Endothelial cell of umbilical vein (primary cell): ENCODE measurements at regions not wholly inside any gene's neighbourhood (a gene's known extent, or its start where the extent isn't known, plus 50 kb on each side); places are given as distances from the start of the nearest gene placed in this dataset.

ENCODE experiments used
- BruUV-seq: library from RNA; stranded (reverse); fragments of 400-500 nt; replicated peaks from 2 replicates; lab custom pipeline; 2021; lab: Mats Ljungman, UMichigan
- CTCF ChIA-PET: fragments of 300-600, 350-600 bp; sonication (Branson Sonifier 250); formaldehyde crosslinking; loops from one replicate; lab custom pipeline; 2021; ENCODE audit warnings: antibody characterized with exemption, inconsistent platforms; lab: Charles Lee
- POLR2A ChIA-PET: fragments of 300-600, 350-600 bp; sonication (Branson Sonifier 250); formaldehyde crosslinking; loops from one replicate; lab custom pipeline; 2021; ENCODE audit warnings: antibody characterized with exemption, inconsistent platforms; lab: Charles Lee
- DNase-seq: peaks from one replicate; pipeline ENCODE4 v3.0.0-alpha.2; 2011; ENCODE audit warnings: low read depth, low spot score
- FAIRE-seq: peaks from 2 replicates; lab custom pipeline; 2011; peaks lifted over from hg19 to GRCh38; lab: Jason Lieb, UNC
- H2AFZ ChIP-seq: 2 replicates; pipeline ENCODE4 v1.6.0; 2012; ENCODE audit warnings: low read depth, low read length, control low read depth, inconsistent platforms
- H3K27ac ChIP-seq: 2 replicates; pipeline ENCODE4 v1.5.1; 2011; ENCODE audit warnings: low read depth, mild to moderate bottlenecking, control low read depth, low read length, moderate library complexity; ENCODE audit not compliant: insufficient read depth
- H3K27me3 ChIP-seq, 2 experiments: 2 replicates each; pipeline versions ENCODE4 v1.6.0 to v1.6.1; 2011; ENCODE audit warnings: low read length in 2 of 2, mixed read lengths in 1 of 2; ENCODE audit not compliant: control insufficient read depth in 2 of 2, insufficient read depth in 2 of 2
- H3K36me3 ChIP-seq, 2 experiments: 2 replicates in 1 of 2; 3 replicates in 1 of 2; pipeline ENCODE4 v1.5.1; 2011; ENCODE audit warnings: low read length in 2 of 2, mild to moderate bottlenecking in 1 of 2, moderate library complexity in 1 of 2; ENCODE audit not compliant: control insufficient read depth in 2 of 2, insufficient read depth in 2 of 2; ENCODE audit errors: extremely low read depth in 1 of 2
- H3K4me1 ChIP-seq: 3 replicates; pipeline ENCODE4 v1.5.1; 2011; ENCODE audit warnings: mild to moderate bottlenecking, low read length; ENCODE audit not compliant: control insufficient read depth, insufficient read depth; ENCODE audit errors: extremely low read depth
- H3K4me2 ChIP-seq: 2 replicates; pipeline ENCODE4 v1.6.1; 2011; ENCODE audit warnings: low read length, control low read depth, mixed read lengths; ENCODE audit not compliant: insufficient read depth
- H3K4me3 ChIP-seq, 3 experiments: fragments of 200-600 bp in 1 of 3; sonication (generic), shearing (Covaris generic) in 1 of 3; replicated peaks in 1 of 3; 2 replicates each; pipeline ENCODE4 v1.5.1; 2011 to 2016; ENCODE audit warnings: control low read depth in 3 of 3, low read length in 3 of 3, mild to moderate bottlenecking in 2 of 3, inconsistent platforms in 1 of 3, low read depth in 1 of 3, moderate library complexity in 1 of 3; ENCODE audit not compliant: insufficient read depth in 1 of 3
- H3K79me2 ChIP-seq: 2 replicates; pipeline ENCODE4 v1.6.0; 2012; ENCODE audit warnings: low read length, inconsistent platforms; ENCODE audit not compliant: control insufficient read depth, insufficient read depth
- H3K9ac ChIP-seq: replicated peaks from 2 replicates; pipeline ENCODE3; 2011; ENCODE audit warnings: low read length, control low read depth; ENCODE audit not compliant: insufficient read depth; ENCODE audit errors: extremely low read depth
- H3K9me1 ChIP-seq: replicated peaks from 3 replicates; pipeline ENCODE4 v1.6.0; 2011; ENCODE audit warnings: mild to moderate bottlenecking, low read length; ENCODE audit not compliant: control insufficient read depth, insufficient read depth; ENCODE audit errors: extremely low read depth
- H3K9me3 ChIP-seq: replicated peaks from 2 replicates; pipeline ENCODE4 v1.5.1; 2012; ENCODE audit warnings: low read length, inconsistent platforms; ENCODE audit not compliant: control insufficient read depth, insufficient read depth
- H4K20me1 ChIP-seq: replicated peaks from 2 replicates; pipeline ENCODE3; 2011; ENCODE audit warnings: mild to moderate bottlenecking, low read length; ENCODE audit not compliant: control insufficient read depth, insufficient read depth; ENCODE audit errors: extremely low read depth
- CTCF ChIP-seq, 2 donors: IDR thresholded peaks; 1 replicate in 1 of 2; 2 replicates in 1 of 2; pipeline ENCODE4 v1.5.1; 2011; ENCODE audit warnings: low read length in 2 of 2, mild to moderate bottlenecking in 2 of 2, moderate library complexity in 2 of 2, control low read depth in 1 of 2, inconsistent platforms in 1 of 2, low read depth in 1 of 2; ENCODE audit not compliant: insufficient read depth in 1 of 2; ENCODE audit errors: extremely low read depth in 1 of 2
- EZH2 ChIP-seq: IDR thresholded peaks from 2 replicates; pipeline ENCODE4 v1.6.1; 2012; ENCODE audit warnings: borderline replicate concordance, low read depth, mild to moderate bottlenecking, moderate library complexity, low read length, inconsistent platforms; ENCODE audit not compliant: severe bottlenecking
- FOS ChIP-seq: IDR thresholded peaks from 2 replicates; pipeline ENCODE4 v1.6.1; 2011; ENCODE audit warnings: mild to moderate bottlenecking, low read length, moderate library complexity, borderline replicate concordance; ENCODE audit not compliant: insufficient read depth
- GATA2 ChIP-seq: IDR thresholded peaks from 2 replicates; pipeline ENCODE4 v1.7.0; 2011; ENCODE audit warnings: low read depth, mild to moderate bottlenecking, moderate library complexity, mixed read lengths, low read length; ENCODE audit not compliant: insufficient read length, insufficient read depth
- JUN ChIP-seq: IDR thresholded peaks from 2 replicates; pipeline ENCODE4 v1.6.1; 2011; ENCODE audit warnings: borderline replicate concordance, low read depth; ENCODE audit not compliant: insufficient read length, insufficient read depth
- MYC ChIP-seq: IDR thresholded peaks from one replicate; pipeline ENCODE4 v1.6.1; 2011; ENCODE audit warnings: mild to moderate bottlenecking, low read depth, low read length
- POLR2A ChIP-seq: IDR thresholded peaks from 2 replicates; pipeline ENCODE4 v1.6.1; 2012; ENCODE audit warnings: low read depth, mild to moderate bottlenecking, control low read depth, low read length
- POLR2AphosphoS5 ChIP-seq: IDR thresholded peaks from 2 replicates; pipeline ENCODE4 v1.6.1; 2012; ENCODE audit warnings: low read depth, mild to moderate bottlenecking, control low read depth, low read length, moderate library complexity; ENCODE audit not compliant: insufficient read depth
- dilution Hi-C: fragments of 300-500 bp; cut with MboI; formaldehyde crosslinking; loops from one replicate; pipeline ENCODE4 v1.15.0; 2019; ENCODE audit warnings: low sequenced_read_pairs; ENCODE audit not compliant: extremely low pct_ligation_motif_present
- intact Hi-C: fragments of 100-400 bp; cut with micrococcal nuclease; formaldehyde crosslinking; loops from one replicate; pipeline ENCODE4 v1.10.0; 2022
- TF ChIP-seq, protein P1 (sequence below): IDR thresholded peaks from 2 replicates; pipeline ENCODE4 v1.6.1; 2011; ENCODE audit not compliant: insufficient read depth, insufficient read length

GRCh38 chr12:91250273-91250665 lies 67.7 kb upstream of the DCN start:
- dilution Hi-C loops: no loop called here
- TF ChIP-seq GATA2: no peak
- TF ChIP-seq, protein P1, sequence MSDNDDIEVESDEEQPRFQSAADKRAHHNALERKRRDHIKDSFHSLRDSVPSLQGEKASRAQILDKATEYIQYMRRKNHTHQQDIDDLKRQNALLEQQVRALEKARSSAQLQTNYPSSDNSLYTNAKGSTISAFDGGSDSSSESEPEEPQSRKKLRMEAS: no peak
- no peak for TF ChIP-seq JUN
- TF ChIP-seq MYC: no peak
- no peak for TF ChIP-seq POLR2AphosphoS5
- TF ChIP-seq CTCF (IDR thresholded peaks at IDR 0.05; ENCODE audit: extremely low read depth in 1 of 2, insufficient read depth in 1 of 2, low read depth in 1 of 2, low read length in 2 of 2): no peak
- no peak for TF ChIP-seq FOS
- TF ChIP-seq EZH2: no peak
- no peak for TF ChIP-seq POLR2A
- Histone ChIP-seq H3K4me3 (no peak overlapping the region), H3K9ac (no peak overlapping the region), H3K9me3 (no peaks in the 10 kb centered on the region), H3K36me3 (no peaks in the 10 kb centered on the region), H3K27me3 (no peaks in the 10 kb centered on the region), H4K20me1 (no peaks in the 10 kb centered on the region), H3K27ac (no peak overlapping the region), H3K9me1 (no peaks in the 10 kb centered on the region), H3K79me2 (no peaks in the 10 kb centered on the region), H3K4me1 (no peaks in the 10 kb centered on the region), H2AFZ (no peak overlapping the region), H3K4me2 (no peak overlapping the region)
- DNase-seq (no peak), FAIRE-seq (no peak)
- intact Hi-C loops: no loop called here
- POLR2A ChIA-PET: no interaction called here
- CTCF ChIA-PET: interaction anchor here (1.2 kb wide), 1 partner anchor 11 kb away, joined by 3 read pairs; no protein-coding TSS in a partner anchor
- BruUV-seq: no TSS peak
